HG03280 (cell line): ENCODE measurements at regions not wholly inside any gene's neighbourhood (a gene's known extent, or its start where the extent isn't known, plus 50 kb on each side); places are given as distances from the start of the nearest gene placed in this dataset.

Experiments used
- ATAC-seq: cut with Tn5 transposase; IDR thresholded peaks from one replicate; pipeline ENCODE4 v1.9.1; 2021; ENCODE audit warnings: mild to moderate bottlenecking, moderate library complexity; ENCODE audit not compliant: unreplicated experiment

DNA sequence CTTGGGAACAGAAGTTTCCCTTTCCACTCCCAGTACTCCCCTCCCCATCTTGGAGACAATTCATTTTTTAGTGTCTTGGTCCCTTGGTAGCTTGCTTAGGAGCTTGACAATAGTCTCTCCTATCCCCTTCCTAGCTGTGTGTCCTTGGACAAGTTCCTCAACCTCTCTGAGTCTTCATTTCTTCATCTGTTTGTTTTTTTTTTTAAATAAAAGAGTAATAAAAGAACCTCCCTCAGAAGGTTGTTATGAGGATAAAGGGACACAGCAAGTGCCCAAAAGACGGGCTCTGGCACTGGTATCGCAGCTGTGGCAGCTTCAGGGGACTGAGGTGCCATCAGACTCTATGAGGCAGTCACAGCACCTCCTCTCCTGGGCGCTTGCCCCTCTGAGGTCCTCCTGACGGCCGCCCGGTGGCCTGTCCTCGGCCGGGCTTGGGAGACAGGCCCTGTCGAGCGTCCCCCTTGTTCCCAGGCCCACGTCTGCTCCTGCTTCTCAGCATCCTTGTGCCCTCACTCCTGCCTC lies 689.2 kb downstream of the MATN1 start:
- no peak for ATAC-seq

GRCh38 chr1:30033256-30034104 lies 689.9 kb downstream of the MATN1 start:
- no peak for ATAC-seq

GRCh38 chr1:30032302-30032701 lies 691.1 kb downstream of the MATN1 start:
- no peak for ATAC-seq

DNA sequence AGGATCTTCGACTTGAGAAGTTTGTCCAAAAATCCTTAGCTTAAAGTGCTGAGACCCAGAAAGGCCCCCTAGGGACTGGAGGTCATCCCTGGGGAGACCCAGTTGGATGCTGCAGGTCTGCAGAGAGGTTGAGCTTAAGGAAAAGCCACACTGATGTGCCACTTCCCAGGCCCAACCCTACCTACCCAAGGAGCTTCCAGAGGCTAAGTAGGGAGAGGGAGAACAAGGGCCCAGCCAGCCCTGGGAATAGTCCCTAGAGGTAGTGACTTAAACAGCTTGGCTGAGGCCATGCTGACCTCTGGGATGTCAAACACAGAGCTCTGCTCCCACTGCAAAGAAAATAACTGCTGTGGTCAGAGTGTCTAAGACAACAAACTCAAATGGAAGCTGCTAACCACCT lies 693.7 kb downstream of the MATN1 start:
- ATAC-seq: no peak

GRCh38 chr1:30028939-30029338 lies 694.4 kb downstream of the MATN1 start:
- ATAC-seq: no peak

DNA sequence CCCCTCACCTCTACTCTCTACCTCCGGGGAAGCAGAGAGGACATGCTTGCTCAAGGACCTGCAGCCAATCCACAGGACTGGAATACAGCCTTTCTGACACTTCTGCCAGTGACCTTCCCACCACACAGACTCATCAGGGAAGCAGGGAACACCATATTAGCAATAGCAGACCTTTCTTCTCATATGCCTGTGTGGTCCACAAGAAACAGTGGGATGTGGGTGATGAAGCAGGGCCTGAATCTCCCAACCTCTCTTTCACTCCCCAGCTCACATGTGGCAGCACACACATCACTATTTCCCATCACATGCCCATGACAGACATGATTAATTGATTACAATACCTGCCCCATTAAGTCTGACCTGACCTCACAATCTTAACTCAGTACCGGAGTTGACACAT lies 695.1 kb downstream of the MATN1 start:
- ATAC-seq: no peak

DNA sequence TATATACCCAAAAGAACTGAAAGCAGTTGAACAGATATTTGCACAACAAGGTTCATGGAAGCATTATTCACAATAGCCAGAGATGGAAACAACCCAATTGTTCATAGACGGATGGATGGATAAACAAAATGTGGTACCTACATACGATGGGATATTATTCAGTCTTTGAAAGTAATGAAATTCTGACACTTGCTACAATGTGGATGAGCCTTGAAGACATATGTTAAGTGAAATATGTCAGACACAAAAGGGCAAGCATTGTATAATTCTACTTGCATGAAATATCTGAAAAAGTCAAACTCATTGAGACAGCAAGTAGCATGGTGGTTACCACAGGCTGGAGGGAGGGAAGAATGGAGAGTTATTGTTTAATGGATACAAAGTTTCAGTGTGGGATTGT lies 696.1 kb downstream of the MATN1 start:
- no peak for ATAC-seq

GRCh38 chr1:30024411-30025195 lies 698.8 kb downstream of the MATN1 start:
- ATAC-seq: no peak

DNA sequence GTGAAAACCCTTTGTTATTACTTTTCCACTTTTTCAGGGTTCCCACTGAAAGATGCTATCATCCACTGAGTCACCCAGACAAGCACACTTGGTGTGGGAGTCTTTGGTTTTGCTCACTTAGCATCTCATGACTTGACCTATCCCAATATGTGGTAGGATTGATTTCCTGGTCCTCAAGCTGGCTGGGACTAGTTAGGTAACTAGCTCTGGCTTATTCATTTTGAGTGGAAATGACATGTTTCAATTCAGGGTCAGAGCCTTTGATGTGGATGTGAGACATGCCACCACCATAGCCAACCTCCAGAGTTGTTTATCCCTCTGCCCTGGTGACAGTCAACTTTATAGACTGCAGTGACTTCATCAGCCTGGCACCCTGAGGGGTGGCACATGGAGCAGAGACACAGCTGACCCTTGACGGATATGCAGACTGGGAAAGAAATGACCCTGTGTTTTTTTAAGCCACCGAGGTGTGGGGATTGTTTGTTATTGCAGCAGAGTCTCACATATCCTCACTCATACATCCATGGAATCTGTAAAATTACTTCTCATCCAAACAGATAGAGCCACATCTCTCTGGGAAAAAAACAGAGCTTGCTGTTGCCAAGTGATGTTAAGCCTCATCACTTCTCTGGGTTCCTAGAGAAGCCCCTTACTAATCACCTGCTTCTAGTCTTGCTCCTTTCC lies 699.9 kb downstream of the MATN1 start:
- no peak for ATAC-seq

GRCh38 chr1:30014031-30014430 lies 709.4 kb downstream of the MATN1 start:
- ATAC-seq: no peak

GRCh38 chr1:30012455-30013440 lies 710.6 kb downstream of the MATN1 start:
- no peak for ATAC-seq

- ATAC-seq: no peak
Observed at GRCh38 chr1:30011970-30012369, 711.4 kb downstream of the MATN1 start.

DNA sequence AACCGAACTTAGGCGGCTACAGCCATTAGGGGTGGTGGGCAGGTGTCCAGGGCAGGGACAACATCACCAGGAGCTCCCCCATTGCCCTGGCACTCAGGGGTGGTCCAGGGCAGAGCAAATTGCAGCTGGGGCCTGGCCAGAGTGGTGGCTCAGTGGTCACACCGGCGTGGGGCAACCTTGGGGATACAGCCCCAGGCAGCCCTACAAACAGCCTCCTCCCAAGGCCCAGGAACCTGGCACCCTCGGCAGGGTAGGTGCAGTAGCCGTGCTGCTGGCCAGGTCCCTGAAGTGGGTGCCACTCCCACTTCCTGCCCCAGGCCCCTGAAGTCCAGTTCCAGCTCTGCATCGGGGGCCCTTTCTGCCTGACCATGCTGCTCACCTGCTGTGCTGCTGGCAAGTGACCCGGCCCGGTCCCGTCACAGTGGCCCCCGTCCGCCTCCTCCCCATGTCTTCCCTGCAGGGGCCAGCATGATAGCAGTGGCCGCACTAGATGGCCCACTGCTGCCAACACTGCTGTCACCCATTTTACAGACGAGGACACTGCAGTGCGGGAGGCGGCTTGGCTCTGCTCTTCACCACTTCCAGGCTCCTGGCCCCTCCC lies 712.8 kb downstream of the MATN1 start:
- no peak for ATAC-seq

- ATAC-seq: no peak
Observed at GRCh38 chr1:30009720-30010119, 713.7 kb downstream of the MATN1 start.

- ATAC-seq: no peak
Observed at GRCh38 chr1:30008998-30009657, 714.3 kb downstream of the MATN1 start.

DNA sequence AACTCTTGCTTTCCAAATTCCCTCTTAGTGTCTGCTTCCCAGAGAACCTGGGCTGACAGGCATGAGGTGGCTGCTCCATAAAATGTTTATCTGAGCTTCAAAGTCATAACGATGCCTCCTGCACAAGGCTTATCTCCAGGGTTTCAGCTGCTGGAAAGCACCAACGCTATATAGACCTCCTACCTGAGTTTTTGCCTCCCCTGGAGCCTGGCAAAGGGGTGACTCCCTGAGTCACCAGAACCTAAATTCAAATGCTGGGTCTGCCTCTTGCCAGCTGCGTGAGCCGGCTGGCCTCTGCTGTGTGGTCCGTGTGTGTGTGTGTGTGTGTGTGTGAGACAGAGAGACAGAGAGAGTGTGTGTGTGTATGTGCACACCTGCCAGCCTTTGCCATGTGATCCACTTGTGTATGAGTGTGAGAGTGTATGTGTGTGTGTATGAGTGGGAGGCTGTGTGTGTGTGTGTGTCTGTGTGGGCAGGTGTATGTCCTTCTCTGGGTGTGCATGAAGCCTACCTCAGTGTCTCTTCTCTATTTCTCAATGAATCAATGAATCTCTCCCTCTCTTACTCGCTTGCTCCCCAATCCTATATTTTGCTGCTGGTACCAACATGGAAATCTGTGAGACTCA lies 714.9 kb downstream of the MATN1 start:
- no peak for ATAC-seq

DNA sequence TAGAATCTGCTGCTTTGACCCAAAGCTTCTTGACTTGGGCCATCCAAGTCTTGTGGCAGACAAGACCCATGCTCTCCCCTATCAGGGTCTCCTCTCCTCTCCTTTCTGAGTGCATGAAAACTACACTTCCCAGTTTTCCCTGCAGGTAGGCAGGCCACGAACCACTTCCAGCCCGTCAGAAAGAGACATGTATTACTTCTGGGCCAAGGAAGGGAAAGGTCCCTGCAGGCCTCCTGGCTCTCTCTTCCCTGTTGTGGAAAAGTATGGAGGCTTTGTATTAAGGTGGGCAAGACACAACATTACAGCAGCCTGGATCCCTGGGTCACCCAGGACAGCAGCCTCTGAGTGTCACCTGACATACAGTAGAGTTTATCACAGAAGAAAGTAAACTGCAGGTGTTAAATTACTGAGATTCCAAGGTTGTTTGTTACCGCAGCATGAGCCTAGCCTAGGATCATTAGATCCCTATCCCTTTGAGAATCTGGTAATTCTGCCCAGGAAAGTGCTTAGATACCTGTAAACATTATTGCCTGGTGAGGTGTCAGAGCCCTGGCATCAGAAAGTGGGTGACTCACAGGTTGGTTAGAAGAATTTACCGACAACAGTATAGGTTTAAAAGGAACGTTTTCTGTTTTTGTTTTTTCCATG lies 717.3 kb downstream of the MATN1 start:
- ATAC-seq: no peak

GRCh38 chr1:30001732-30002039 lies 721.7 kb downstream of the MATN1 start:
- ATAC-seq: no peak
